NT2/D1 (cell line): ENCODE measurements at regions not wholly inside any gene's neighbourhood (a gene's known extent, or its start where the extent isn't known, plus 50 kb on each side); places are given as distances from the start of the nearest gene placed in this dataset.

ENCODE experiments used
- DNase-seq: peaks from one replicate; pipeline ENCODE4 v3.0.0-alpha.2; 2011; ENCODE audit warnings: low read depth, low spot score
- H3K27me3 ChIP-seq: 2 replicates; pipeline ENCODE4 v1.6.0; 2011; ENCODE audit warnings: mild to moderate bottlenecking; ENCODE audit not compliant: insufficient read length, insufficient read depth
- H3K36me3 ChIP-seq: 2 replicates; pipeline ENCODE4 v1.6.1; 2011; ENCODE audit warnings: mild to moderate bottlenecking, low read length, mixed read lengths; ENCODE audit not compliant: insufficient read depth, insufficient read length
- H3K4me1 ChIP-seq: 2 replicates; pipeline ENCODE4 v1.5.1; 2011; ENCODE audit not compliant: insufficient read depth, insufficient read length
- H3K4me3 ChIP-seq: 2 replicates; pipeline ENCODE4 v1.5.1; 2011; ENCODE audit warnings: low read depth; ENCODE audit not compliant: insufficient read length
- H3K9ac ChIP-seq: 2 replicates; pipeline ENCODE4 v1.6.0; 2011; ENCODE audit warnings: low read depth; ENCODE audit not compliant: insufficient read length
- H3K9me3 ChIP-seq: 2 replicates; pipeline ENCODE4 v1.5.1; 2011; ENCODE audit warnings: mild to moderate bottlenecking, low read length; ENCODE audit not compliant: insufficient read depth
- SUZ12 ChIP-seq: IDR thresholded peaks from 2 replicates; pipeline ENCODE4 v1.6.1; 2011; ENCODE audit not compliant: insufficient read length, insufficient read depth; ENCODE audit errors: extremely low read depth
- YY1 ChIP-seq: IDR thresholded peaks from 2 replicates; pipeline ENCODE4 v1.6.1; 2011; ENCODE audit not compliant: insufficient read length, insufficient read depth
- ZNF274 ChIP-seq: IDR thresholded peaks from 2 replicates; pipeline ENCODE4 v1.6.1; 2011; ENCODE audit warnings: mild to moderate bottlenecking, low read depth, low read length

GRCh38 chr7:16357474-16357873, 63.9 kb downstream of the CRPPA start:
- TF ChIP-seq ZNF274 (no peak), SUZ12 (no peak), YY1 (no peak)
- Histone ChIP-seq H3K27me3 (no peaks in the 10 kb centered on the region), H3K36me3 (no peaks in the 10 kb centered on the region), H3K9ac (no peak overlapping the region), H3K9me3 (no peaks in the 10 kb centered on the region), H3K4me3 (no peak overlapping the region), H3K4me1 (no peaks in the 10 kb centered on the region)
- DNase-seq, result no peak

- Histone ChIP-seq H3K9ac (no peak overlapping the region), H3K27me3 (no peaks in the 10 kb centered on the region), H3K4me3 (no peak overlapping the region), H3K9me3 (no peaks in the 10 kb centered on the region), H3K36me3 (no peaks in the 10 kb centered on the region), H3K4me1 (no peaks in the 10 kb centered on the region)
- TF ChIP-seq ZNF274 (no peak), YY1 (no peak), SUZ12 (no peak)
- no peak for DNase-seq
Measured at GRCh38 chr7:16356301-16356958, 64.9 kb downstream of the CRPPA start.

- Histone ChIP-seq H3K4me3 (no peak overlapping the region), H3K9ac (no peak overlapping the region), H3K36me3 (no peaks in the 10 kb centered on the region), H3K27me3 (no peaks in the 10 kb centered on the region), H3K9me3 (peaks cover 8% of the 10 kb centered on the region; the same call in 1 of the 2 replicates), H3K4me1 (no peaks in the 10 kb centered on the region)
- DNase-seq, result no peak
- no peak for TF ChIP-seq SUZ12
- TF ChIP-seq ZNF274, result no peak
- TF ChIP-seq YY1, result no peak
Measured at GRCh38 chr7:16354573-16354972, 66.8 kb downstream of the CRPPA start.

GRCh38 chr7:16353226-16353625, 68.1 kb downstream of the CRPPA start:
- Histone ChIP-seq H3K36me3 (no peaks in the 10 kb centered on the region), H3K4me1 (no peaks in the 10 kb centered on the region), H3K27me3 (no peaks in the 10 kb centered on the region), H3K4me3 (no peak overlapping the region), H3K9ac (no peak overlapping the region), H3K9me3 (peaks cover 8% of the 10 kb centered on the region; the same call in 1 of the 2 replicates)
- no peak for DNase-seq
- no peak for TF ChIP-seq SUZ12
- TF ChIP-seq YY1, result no peak
- TF ChIP-seq ZNF274, result no peak

- H3K4me1 ChIP-seq, result no peaks in the 10 kb centered on the region
- H3K4me3 ChIP-seq, result no peak overlapping the region
- no peaks in the 10 kb centered on the region for H3K27me3 ChIP-seq
- H3K36me3 ChIP-seq, result no peaks in the 10 kb centered on the region
- H3K9me3 ChIP-seq, result peaks cover 8% of the 10 kb centered on the region; the same call in 1 of the 2 replicates
- no peak for DNase-seq
- no peak overlapping the region for H3K9ac ChIP-seq
- TF ChIP-seq YY1 (no peak), SUZ12 (no peak), ZNF274 (no peak)
Measured at GRCh38 chr7:16350634-16351033, 70.7 kb downstream of the CRPPA start.

- Histone ChIP-seq H3K9me3 (peaks cover 14% of the 10 kb centered on the region), H3K4me1 (no peaks in the 10 kb centered on the region), H3K9ac (no peak overlapping the region), H3K4me3 (no peak overlapping the region), H3K27me3 (no peaks in the 10 kb centered on the region), H3K36me3 (no peaks in the 10 kb centered on the region)
- TF ChIP-seq YY1 (no peak), ZNF274 (no peak), SUZ12 (no peak)
- DNase-seq, result no peak
Measured at GRCh38 chr7:16348251-16348650, 73.1 kb downstream of the CRPPA start.

- no peak overlapping the region for H3K4me3 ChIP-seq
- no peaks in the 10 kb centered on the region for H3K4me1 ChIP-seq
- H3K36me3 ChIP-seq, result no peaks in the 10 kb centered on the region
- peaks cover 14% of the 10 kb centered on the region for H3K9me3 ChIP-seq
- H3K27me3 ChIP-seq, result no peaks in the 10 kb centered on the region
- no peak for DNase-seq
- no peak overlapping the region for H3K9ac ChIP-seq
- TF ChIP-seq SUZ12 (no peak), ZNF274 (no peak), YY1 (no peak)
Measured at GRCh38 chr7:16347827-16348192, 73.5 kb downstream of the CRPPA start.
